Neural cell (in vitro differentiated cells): ENCODE measurements at regions not wholly inside any gene's neighbourhood (a gene's known extent, or its start where the extent isn't known, plus 50 kb on each side); places are given as distances from the start of the nearest gene placed in this dataset.
A peak's percentile ranks its signal among the peaks of the same experiment; 100 is the strongest.

Experiments used
- H2AFZ ChIP-seq: fragments of 200-600, 300-800 bp; sonication (generic), shearing (Covaris generic); 2 replicates; pipeline ENCODE4 v1.6.0; 2014; ENCODE audit warnings: low read depth, mild to moderate bottlenecking, antibody characterized with exemption, low read length, moderate library complexity
- H3F3A ChIP-seq: fragments of 200-600 bp; shearing (Covaris generic); 2 replicates; pipeline ENCODE4 v1.6.1; 2016; ENCODE audit warnings: mild to moderate bottlenecking, moderate library complexity, mixed read lengths, antibody characterized with exemption, low read length; ENCODE audit not compliant: insufficient read depth, poor library complexity, severe bottlenecking
- H3K27ac ChIP-seq: fragments of 200-600, 300-800 bp; sonication (generic), shearing (Covaris generic); 2 replicates; pipeline ENCODE4 v1.5.1; 2014; ENCODE audit warnings: mild to moderate bottlenecking, low read length, moderate library complexity
- H3K27me3 ChIP-seq: fragments of 300-800, 200-600 bp; sonication (generic), shearing (Covaris generic); 2 replicates; pipeline ENCODE4 v1.6.0; 2014; ENCODE audit warnings: mild to moderate bottlenecking, low read depth, low read length, moderate library complexity; ENCODE audit not compliant: insufficient read depth
- H3K36me3 ChIP-seq: fragments of 300-800, 200-600 bp; sonication (generic), shearing (Covaris generic); 2 replicates; pipeline ENCODE4 v1.5.1; 2014; ENCODE audit warnings: mild to moderate bottlenecking, antibody characterized with exemption, low read length, moderate library complexity; ENCODE audit not compliant: insufficient read depth
- H3K4me2 ChIP-seq: fragments of 300-800, 200-600 bp; sonication (generic), shearing (Covaris generic); 2 replicates; pipeline ENCODE4 v1.6.0; 2014; ENCODE audit warnings: mild to moderate bottlenecking, low read length
- H3K4me3 ChIP-seq: fragments of 300-800, 200-600 bp; sonication (generic), shearing (Covaris generic); 2 replicates; pipeline ENCODE4 v1.5.1; 2014; ENCODE audit warnings: mild to moderate bottlenecking, low read length, moderate library complexity
- H3K79me2 ChIP-seq: fragments of 200-600 bp; shearing (Covaris generic); replicated peaks from 2 replicates; pipeline ENCODE4 v1.6.0; 2014; ENCODE audit warnings: mild to moderate bottlenecking, low read length, moderate library complexity; ENCODE audit not compliant: insufficient read depth
- H3K9ac ChIP-seq: fragments of 300-800, 200-600 bp; sonication (generic), shearing (Covaris generic); 2 replicates; pipeline ENCODE4 v1.6.1; 2016; ENCODE audit warnings: mild to moderate bottlenecking, low read length, mixed read lengths
- H3K9me2 ChIP-seq: fragments of 200-600 bp; shearing (Covaris generic); 2 replicates; pipeline ENCODE4 v1.6.1; 2016; ENCODE audit warnings: mild to moderate bottlenecking, low read length, mixed read lengths; ENCODE audit not compliant: insufficient read depth
- H3K9me3 ChIP-seq: fragments of 200-600, 300-800 bp; sonication (generic), shearing (Covaris generic); 2 replicates; pipeline ENCODE4 v1.6.1; 2016; ENCODE audit warnings: mild to moderate bottlenecking, mixed run types, low read length, moderate library complexity, mixed read lengths
- H4K20me1 ChIP-seq: fragments of 200-600 bp; shearing (Covaris generic); 2 replicates; pipeline ENCODE4 v1.6.1; 2016; ENCODE audit warnings: mild to moderate bottlenecking, mixed run types; ENCODE audit not compliant: insufficient read depth
- CTCF ChIP-seq: fragments of 450-650 bp; IDR thresholded peaks from 2 replicates; pipeline ENCODE4 v1.5.1; 2014; ENCODE audit warnings: antibody characterized with exemption, mild to moderate bottlenecking, moderate library complexity; ENCODE audit not compliant: poor library complexity, severe bottlenecking
- EP300 ChIP-seq: fragments of 450-650 bp; conservative IDR thresholded peaks from 2 replicates; pipeline ENCODE4 v1.6.1; 2014; ENCODE audit warnings: antibody characterized with exemption, mild to moderate bottlenecking, moderate library complexity; ENCODE audit not compliant: poor library complexity, severe bottlenecking
- EZH2 ChIP-seq: fragments of 200-600, 300-800 bp; shearing (Covaris generic), sonication (generic); IDR thresholded peaks from 2 replicates; pipeline ENCODE4 v1.6.1; 2014; ENCODE audit warnings: antibody characterized with exemption, low read length, borderline replicate concordance, mild to moderate bottlenecking; ENCODE audit not compliant: insufficient read depth, poor library complexity, severe bottlenecking
- MXI1 ChIP-seq: fragments of 450-650 bp; conservative IDR thresholded peaks from 2 replicates; pipeline ENCODE4 v1.6.1; 2014; ENCODE audit warnings: antibody characterized with exemption, mild to moderate bottlenecking; ENCODE audit not compliant: poor library complexity, severe bottlenecking
- POLR2AphosphoS5 ChIP-seq: IDR thresholded peaks from 2 replicates; pipeline ENCODE4 v1.6.1; 2012
- RAD21 ChIP-seq: fragments of 450-650 bp; conservative IDR thresholded peaks from 2 replicates; pipeline ENCODE4 v1.6.1; 2014; ENCODE audit warnings: antibody characterized with exemption, mild to moderate bottlenecking, moderate library complexity
- REST ChIP-seq: IDR thresholded peaks from 2 replicates; pipeline ENCODE4 v1.6.1; 2012; ENCODE audit warnings: borderline replicate concordance
- SMC3 ChIP-seq: fragments of 450-650 bp; conservative IDR thresholded peaks from 2 replicates; pipeline ENCODE4 v1.6.1; 2014; ENCODE audit warnings: antibody characterized with exemption, mild to moderate bottlenecking, moderate library complexity; ENCODE audit not compliant: poor library complexity

- Histone ChIP-seq H3K9me3 (no peaks in the 10 kb centered on the region), H2AFZ (no peak overlapping the region), H3K36me3 (no peaks in the 10 kb centered on the region), H3K79me2 (no peaks in the 10 kb centered on the region), H3F3A (no peaks in the 10 kb centered on the region), H3K4me2 (no peak overlapping the region), H4K20me1 (no peaks in the 10 kb centered on the region), H3K27me3 (no peaks in the 10 kb centered on the region), H3K9me2 (no peaks in the 10 kb centered on the region), H3K27ac (no peak overlapping the region), H3K4me3 (no peak overlapping the region), H3K9ac (no peak overlapping the region)
- TF ChIP-seq POLR2AphosphoS5 (no peak), CTCF (no peak), EP300 (no peak), RAD21 (no peak), REST (no peak)
Observed at GRCh38 chr17:6901086-6901485, 69.6 kb upstream of the TEKT1 start.

- no peak overlapping the region for H2AFZ ChIP-seq
- H3K27me3 ChIP-seq, result no peaks in the 10 kb centered on the region
- H3K4me2 ChIP-seq, result no peak overlapping the region
- no peak overlapping the region for H3K9ac ChIP-seq
- H3K9me3 ChIP-seq, result no peaks in the 10 kb centered on the region
- no peaks in the 10 kb centered on the region for H4K20me1 ChIP-seq
- H3K27ac ChIP-seq, result no peak overlapping the region
- TF ChIP-seq EZH2 (no peak), CTCF (no peak), EP300 (no peak), RAD21 (no peak), POLR2AphosphoS5 (peak; percentile 45), MXI1 (no peak), REST (no peak), SMC3 (no peak)
- H3K36me3 ChIP-seq, result no peaks in the 10 kb centered on the region
- no peaks in the 10 kb centered on the region for H3K9me2 ChIP-seq
- H3F3A ChIP-seq, result no peaks in the 10 kb centered on the region
- no peak overlapping the region for H3K4me3 ChIP-seq
- H3K79me2 ChIP-seq, result no peaks in the 10 kb centered on the region
Observed at GRCh38 chr17:6903326-6903900, 71.9 kb upstream of the TEKT1 start.
